ENCODE measurements at regions not wholly inside any gene's neighbourhood (a gene's known extent, or its start where the extent isn't known, plus 50 kb on each side); places are given as distances from the start of the nearest gene placed in this dataset.

DNA sequence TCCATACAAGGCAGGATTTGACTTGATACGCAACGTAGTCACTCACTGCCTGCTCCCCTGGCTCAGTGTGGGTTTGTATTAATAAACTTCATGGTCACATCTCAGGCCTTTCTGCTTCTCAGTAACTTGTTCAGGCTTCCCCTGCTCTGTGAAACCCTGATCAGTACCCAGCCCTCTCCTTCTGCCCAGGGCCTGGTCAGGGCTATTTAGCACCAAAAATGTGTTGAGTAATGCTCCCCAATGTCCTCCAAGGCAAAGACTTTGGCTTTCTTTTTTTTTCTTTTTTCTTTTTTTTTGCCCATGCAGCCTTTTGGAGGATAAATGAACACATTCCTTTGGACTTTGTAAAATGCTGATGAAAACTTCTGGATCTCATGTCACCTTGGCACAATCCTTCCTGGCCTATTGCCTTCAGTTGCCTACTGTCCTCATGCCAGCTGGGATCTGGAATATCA is 399.2 kb upstream of the KLF4 start:
- TF ChIP-seq EP300 (IDR thresholded peaks at IDR 0.05): no peak
- TF ChIP-seq, protein P1, sequence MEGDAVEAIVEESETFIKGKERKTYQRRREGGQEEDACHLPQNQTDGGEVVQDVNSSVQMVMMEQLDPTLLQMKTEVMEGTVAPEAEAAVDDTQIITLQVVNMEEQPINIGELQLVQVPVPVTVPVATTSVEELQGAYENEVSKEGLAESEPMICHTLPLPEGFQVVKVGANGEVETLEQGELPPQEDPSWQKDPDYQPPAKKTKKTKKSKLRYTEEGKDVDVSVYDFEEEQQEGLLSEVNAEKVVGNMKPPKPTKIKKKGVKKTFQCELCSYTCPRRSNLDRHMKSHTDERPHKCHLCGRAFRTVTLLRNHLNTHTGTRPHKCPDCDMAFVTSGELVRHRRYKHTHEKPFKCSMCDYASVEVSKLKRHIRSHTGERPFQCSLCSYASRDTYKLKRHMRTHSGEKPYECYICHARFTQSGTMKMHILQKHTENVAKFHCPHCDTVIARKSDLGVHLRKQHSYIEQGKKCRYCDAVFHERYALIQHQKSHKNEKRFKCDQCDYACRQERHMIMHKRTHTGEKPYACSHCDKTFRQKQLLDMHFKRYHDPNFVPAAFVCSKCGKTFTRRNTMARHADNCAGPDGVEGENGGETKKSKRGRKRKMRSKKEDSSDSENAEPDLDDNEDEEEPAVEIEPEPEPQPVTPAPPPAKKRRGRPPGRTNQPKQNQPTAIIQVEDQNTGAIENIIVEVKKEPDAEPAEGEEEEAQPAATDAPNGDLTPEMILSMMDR (IDR thresholded peaks at IDR 0.05): no peak
- no peak for TF ChIP-seq POLR2A (IDR thresholded peaks at IDR 0.05)
- no peak for TF ChIP-seq POLR2AphosphoS5 (IDR thresholded peaks at IDR 0.05)
